PC-9 (cell line): ENCODE measurements at regions not wholly inside any gene's neighbourhood (a gene's known extent, or its start where the extent isn't known, plus 50 kb on each side); places are given as distances from the start of the nearest gene placed in this dataset.

Experiments
- BruUV-seq: library from RNA; stranded (reverse); fragments of 400-500 nt; replicated peaks from 2 replicates; lab custom pipeline; 2021; lab: Mats Ljungman, UMichigan
- CTCF ChIA-PET: fragments of 300-600 bp; sonication (Branson Sonifier 250); formaldehyde crosslinking; loops from one replicate; lab custom pipeline; 2022; ENCODE audit warnings: antibody characterized with exemption; lab: Charles Lee
- POLR2A ChIA-PET: fragments of 300-600 bp; sonication (Branson Sonifier 250); formaldehyde crosslinking; loops from one replicate; lab custom pipeline; 2022; ENCODE audit warnings: antibody characterized with exemption; ENCODE audit not compliant: unreplicated experiment; lab: Charles Lee
- DNase-seq, 2 experiments: peaks; one replicate each; pipeline versions ENCODE4 v3.0.0 to v3.0.0-alpha.2; 2015 to 2022; ENCODE audit warnings: mixed read lengths in 1 of 2
- H2AFZ ChIP-seq: fragments of 200-600 bp; sonication (generic); 2 replicates; pipeline ENCODE4 v1.8.1; 2017; ENCODE audit warnings: antibody characterized with exemption
- H3F3A ChIP-seq: fragments of 200-600 bp; sonication (generic); 2 replicates; pipeline ENCODE4 v1.8.1; 2017; ENCODE audit warnings: antibody characterized with exemption, mild to moderate bottlenecking, low read depth; ENCODE audit not compliant: insufficient read depth
- H3K27ac ChIP-seq: fragments of 200-600 bp; sonication (generic); 2 replicates; pipeline ENCODE4 v1.6.1; 2016; ENCODE audit warnings: mixed run types
- H3K27me3 ChIP-seq: fragments of 200-600 bp; sonication (generic); 2 replicates; pipeline ENCODE4 v1.6.1; 2016; ENCODE audit warnings: low read depth, mixed run types; ENCODE audit not compliant: insufficient read depth
- H3K36me3 ChIP-seq: fragments of 200-600 bp; sonication (generic); 2 replicates; pipeline ENCODE4 v1.6.1; 2016; ENCODE audit warnings: low read depth, mixed run types
- H3K4me1 ChIP-seq: fragments of 200-600 bp; sonication (generic); replicated peaks from 2 replicates; pipeline ENCODE4 v1.6.1; 2016; ENCODE audit warnings: mixed run types; ENCODE audit not compliant: insufficient read depth
- H3K4me2 ChIP-seq: fragments of 200-600 bp; sonication (generic); 2 replicates; pipeline ENCODE4 v1.6.1; 2017; ENCODE audit warnings: mixed run types
- H3K4me3 ChIP-seq: fragments of 200-600 bp; sonication (generic); 2 replicates; pipeline ENCODE4 v1.6.1; 2016; ENCODE audit warnings: mixed run types
- H3K79me2 ChIP-seq: fragments of 200-600 bp; sonication (generic); 2 replicates; pipeline ENCODE4 v1.6.1; 2017; ENCODE audit warnings: low read depth, mixed run types
- H3K9me2 ChIP-seq: fragments of 200-600 bp; sonication (generic); 2 replicates; pipeline ENCODE4 v1.8.1; 2017; ENCODE audit warnings: mild to moderate bottlenecking; ENCODE audit not compliant: insufficient read depth
- H3K9me3 ChIP-seq: fragments of 200-600 bp; sonication (generic); 2 replicates; pipeline ENCODE4 v1.8.1; 2016; ENCODE audit warnings: low read depth; ENCODE audit not compliant: insufficient read depth
- H4K20me1 ChIP-seq: fragments of 200-600 bp; sonication (generic); 2 replicates; pipeline ENCODE4 v1.8.1; 2017; ENCODE audit not compliant: insufficient read depth
- EZH2 ChIP-seq: fragments of 200-600 bp; sonication (generic); IDR thresholded peaks from 2 replicates; pipeline ENCODE4 v1.8.0; 2017; ENCODE audit warnings: antibody characterized with exemption, low read depth
- intact Hi-C: fragments of 100-400 bp; cut with micrococcal nuclease; formaldehyde crosslinking; loops from one replicate; pipeline ENCODE4 v1.10.0; 2022; ENCODE audit not compliant: unreplicated experiment
- TF ChIP-seq, protein P1 (sequence below): fragments of 200-600 bp; sonication (generic); conservative IDR thresholded peaks from 2 replicates; pipeline ENCODE4 v1.6.1; 2017; ENCODE audit warnings: mixed run types, antibody characterized with exemption, mild to moderate bottlenecking, moderate library complexity

DNA sequence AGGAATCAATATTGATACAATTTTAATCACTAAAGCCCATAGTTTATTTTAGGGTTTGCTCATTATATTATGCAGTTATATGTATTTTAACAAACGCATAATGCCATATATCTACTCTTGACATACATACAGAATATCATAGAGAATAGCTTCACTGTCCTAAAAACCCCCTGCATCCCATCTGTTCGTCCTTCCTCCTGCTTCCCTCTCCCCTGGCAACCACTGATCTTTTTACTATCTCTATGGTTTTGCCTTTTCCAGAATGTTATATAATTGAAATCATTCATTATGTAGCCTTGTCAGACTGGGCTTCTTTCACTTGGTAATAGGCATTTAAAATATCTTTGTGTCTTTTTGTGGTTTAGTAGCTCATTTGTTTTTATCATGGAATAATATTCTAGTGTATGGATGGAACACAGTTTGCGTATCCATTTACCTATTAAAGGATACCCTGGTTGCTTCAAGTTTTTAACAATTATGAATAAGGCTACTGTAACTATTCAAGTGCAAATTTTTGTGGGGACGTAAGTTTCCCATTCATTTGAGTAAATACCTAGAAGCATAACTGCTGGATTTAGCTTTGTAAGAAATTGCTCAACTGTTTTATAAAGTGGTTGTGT is 801.6 kb upstream of the GCFC2 start:
- Histone ChIP-seq H3K9me3 (no peaks in the 10 kb centered on the region), H3K36me3 (no peaks in the 10 kb centered on the region), H3K4me3 (no peak overlapping the region), H3K9me2 (no peaks in the 10 kb centered on the region; the same call in 1 of the 2 replicates), H3K4me2 (no peak overlapping the region), H3F3A (no peaks in the 10 kb centered on the region), H4K20me1 (no peaks in the 10 kb centered on the region), H3K4me1 (no peaks in the 10 kb centered on the region), H3K27ac (no peak overlapping the region), H3K27me3 (no peaks in the 10 kb centered on the region), H2AFZ (no peak overlapping the region), H3K79me2 (no peaks in the 10 kb centered on the region)
- intact Hi-C loops = no loop called here
- no peak for DNase-seq
- BruUV-seq = no TSS peak
- ChIA-PET CTCF (no interaction called here), POLR2A (no interaction called here)
- no peak for TF ChIP-seq EZH2
- TF ChIP-seq, protein P1, sequence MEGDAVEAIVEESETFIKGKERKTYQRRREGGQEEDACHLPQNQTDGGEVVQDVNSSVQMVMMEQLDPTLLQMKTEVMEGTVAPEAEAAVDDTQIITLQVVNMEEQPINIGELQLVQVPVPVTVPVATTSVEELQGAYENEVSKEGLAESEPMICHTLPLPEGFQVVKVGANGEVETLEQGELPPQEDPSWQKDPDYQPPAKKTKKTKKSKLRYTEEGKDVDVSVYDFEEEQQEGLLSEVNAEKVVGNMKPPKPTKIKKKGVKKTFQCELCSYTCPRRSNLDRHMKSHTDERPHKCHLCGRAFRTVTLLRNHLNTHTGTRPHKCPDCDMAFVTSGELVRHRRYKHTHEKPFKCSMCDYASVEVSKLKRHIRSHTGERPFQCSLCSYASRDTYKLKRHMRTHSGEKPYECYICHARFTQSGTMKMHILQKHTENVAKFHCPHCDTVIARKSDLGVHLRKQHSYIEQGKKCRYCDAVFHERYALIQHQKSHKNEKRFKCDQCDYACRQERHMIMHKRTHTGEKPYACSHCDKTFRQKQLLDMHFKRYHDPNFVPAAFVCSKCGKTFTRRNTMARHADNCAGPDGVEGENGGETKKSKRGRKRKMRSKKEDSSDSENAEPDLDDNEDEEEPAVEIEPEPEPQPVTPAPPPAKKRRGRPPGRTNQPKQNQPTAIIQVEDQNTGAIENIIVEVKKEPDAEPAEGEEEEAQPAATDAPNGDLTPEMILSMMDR = no peak

DNA sequence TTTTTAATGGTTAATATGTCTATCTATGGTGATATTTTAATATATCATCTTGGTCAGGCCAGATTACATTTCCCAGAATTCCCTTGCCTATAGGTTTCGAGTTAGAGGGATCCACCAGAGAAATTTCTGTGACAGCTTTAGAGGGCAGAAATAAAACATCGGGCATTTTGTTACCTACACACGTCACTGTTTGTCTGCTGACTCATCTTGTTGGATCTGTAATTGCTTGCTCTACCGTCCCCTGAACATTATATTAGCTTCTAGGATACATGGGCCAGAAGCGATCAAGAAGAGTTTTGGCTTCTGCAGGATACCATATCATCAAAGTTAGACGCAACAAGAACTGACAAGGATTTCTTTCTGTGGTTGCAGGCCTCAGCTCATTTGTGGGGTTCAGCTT is 795.8 kb upstream of the GCFC2 start:
- no peaks in the 10 kb centered on the region for H3K9me3 ChIP-seq
- ChIA-PET POLR2A (no interaction called here), CTCF (no interaction called here)
- no peaks in the 10 kb centered on the region for H4K20me1 ChIP-seq
- BruUV-seq = no TSS peak
- H3K79me2 ChIP-seq = no peaks in the 10 kb centered on the region
- H3K27ac ChIP-seq = no peak overlapping the region
- no peaks in the 10 kb centered on the region for H3K9me2 ChIP-seq
- no peak for DNase-seq
- no peak overlapping the region for H2AFZ ChIP-seq
- no peak overlapping the region for H3K4me3 ChIP-seq
- no peak overlapping the region for H3K4me2 ChIP-seq
- no peaks in the 10 kb centered on the region for H3K36me3 ChIP-seq
- intact Hi-C loops = no loop called here
- no peaks in the 10 kb centered on the region for H3F3A ChIP-seq
- TF ChIP-seq, protein P1 = no peak
- no peak for TF ChIP-seq EZH2
- H3K4me1 ChIP-seq = no peaks in the 10 kb centered on the region
- H3K27me3 ChIP-seq = no peaks in the 10 kb centered on the region

DNA sequence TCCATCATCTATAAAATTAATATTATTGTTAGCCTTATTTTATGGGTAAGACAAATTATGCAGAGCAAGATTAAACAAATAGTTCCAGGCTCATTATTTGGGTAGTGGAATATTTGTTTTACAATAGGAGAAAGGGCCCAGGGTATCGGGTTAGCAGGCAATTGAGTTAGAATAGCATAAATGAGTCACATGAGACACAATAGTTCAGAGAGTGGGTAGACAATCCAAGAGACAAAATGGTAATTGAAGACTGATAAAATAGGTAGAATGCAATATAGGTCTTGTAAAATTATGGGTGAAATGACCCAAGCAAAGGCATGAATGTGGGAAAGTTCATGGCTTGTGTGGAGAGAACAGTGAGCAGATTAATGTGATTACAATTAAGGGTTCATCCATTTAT is 790.9 kb upstream of the GCFC2 start:
- no peak overlapping the region for H3K4me2 ChIP-seq
- no peaks in the 10 kb centered on the region for H3K9me2 ChIP-seq
- ChIA-PET CTCF (no interaction called here), POLR2A (no interaction called here)
- no peak overlapping the region for H3K4me3 ChIP-seq
- BruUV-seq = no TSS peak
- no peaks in the 10 kb centered on the region for H3K79me2 ChIP-seq
- no peak overlapping the region for H3K27ac ChIP-seq
- DNase-seq = no peak
- no peaks in the 10 kb centered on the region for H3K4me1 ChIP-seq
- no peaks in the 10 kb centered on the region for H3F3A ChIP-seq
- no peaks in the 10 kb centered on the region for H3K9me3 ChIP-seq
- intact Hi-C loops = no loop called here
- H3K36me3 ChIP-seq = no peaks in the 10 kb centered on the region
- no peaks in the 10 kb centered on the region for H4K20me1 ChIP-seq
- H2AFZ ChIP-seq = no peak overlapping the region
- H3K27me3 ChIP-seq = no peaks in the 10 kb centered on the region
- no peak for TF ChIP-seq EZH2
- TF ChIP-seq, protein P1 = no peak
